HepG2 (cell line): ENCODE measurements at regions not wholly inside any gene's neighbourhood (a gene's known extent, or its start where the extent isn't known, plus 50 kb on each side); places are given as distances from the start of the nearest gene placed in this dataset.

Experiments
- ATAC-seq: fragments of 200-7000 bp; cut with Tn5 transposase; 3 replicates; pipeline ENCODE4 v1.9.1; 2020; ENCODE audit warnings: mild to moderate bottlenecking, moderate library complexity
- BruUV-seq: library from RNA; stranded (reverse); fragments of 400-500 nt; replicated peaks from 2 replicates; lab custom pipeline; 2021; lab: Mats Ljungman, UMichigan
- CTCF ChIA-PET: fragments of 300-600 bp; formaldehyde crosslinking; extraction: SDS; loops from one replicate; lab custom pipeline; 2021; ENCODE audit warnings: low total read pairs, inconsistent platforms, low intra/inter-chr PET ratio; lab: Yijun Ruan, JAX
- POLR2A ChIA-PET: fragments of 350-600 bp; sonication (Branson Sonifier 250); formaldehyde crosslinking; loops from one replicate; lab custom pipeline; 2020; ENCODE audit warnings: antibody characterized with exemption, inconsistent platforms; lab: Yijun Ruan, JAX
- DNase-seq: peaks from one replicate; pipeline ENCODE4 v3.0.0-alpha.2; 2015; ENCODE audit warnings: low spot score
- FAIRE-seq: peaks from 3 replicates; lab custom pipeline; 2011; peaks lifted over from hg19 to GRCh38; lab: Jason Lieb, UNC
- H2AFZ ChIP-seq: one replicate; pipeline ENCODE4 v1.6.1; 2011; ENCODE audit warnings: low read length, inconsistent platforms
- H3K27ac ChIP-seq: fragments of 300-600 bp; 3 replicates; pipeline ENCODE4 v1.8.0; 2011; ENCODE audit warnings: mixed run types, mild to moderate bottlenecking, mixed read lengths, low read length, inconsistent platforms; ENCODE audit not compliant: insufficient read depth; ENCODE audit errors: extremely low read length
- H3K27me3 ChIP-seq, 2 experiments: fragments of 200-600 bp in 1 of 2; 2 replicates in 1 of 2; 3 replicates in 1 of 2; pipeline versions ENCODE4 v1.6.0 to v1.8.0; 2011; ENCODE audit warnings: low read length in 2 of 2, mild to moderate bottlenecking in 2 of 2, moderate library complexity in 2 of 2, inconsistent platforms in 1 of 2; ENCODE audit not compliant: insufficient read depth in 2 of 2, control insufficient read depth in 1 of 2
- H3K36me3 ChIP-seq, 2 experiments: fragments of 200-600 bp in 1 of 2; replicated peaks in 1 of 2; 2 replicates in 1 of 2; 3 replicates in 1 of 2; pipeline versions ENCODE4 v1.5.1 to v1.8.0; 2011; ENCODE audit warnings: low read length in 2 of 2, inconsistent platforms in 1 of 2; ENCODE audit not compliant: insufficient read depth in 2 of 2, control insufficient read depth in 1 of 2
- H3K4me1 ChIP-seq: 2 replicates; pipeline ENCODE4 v1.5.1; 2012; ENCODE audit warnings: low read length, inconsistent platforms; ENCODE audit not compliant: insufficient read depth
- H3K4me2 ChIP-seq: 2 replicates; pipeline ENCODE4 v1.6.0; 2011; ENCODE audit warnings: low read depth, low read length, inconsistent platforms
- H3K4me3 ChIP-seq, 3 experiments: fragments of 200-600 bp in 1 of 3; sonication (generic), shearing (Covaris generic) in 1 of 3; replicated peaks in 1 of 3; 2 replicates each; pipeline ENCODE4 v1.5.1; 2011 to 2016; ENCODE audit warnings: low read length in 3 of 3, inconsistent platforms in 2 of 3, low read depth in 2 of 3, mild to moderate bottlenecking in 2 of 3, control low read depth in 1 of 3, mixed read lengths in 1 of 3; ENCODE audit not compliant: insufficient read depth in 1 of 3
- H3K79me2 ChIP-seq: one replicate; pipeline ENCODE4 v1.6.1; 2011; ENCODE audit warnings: low read length, inconsistent platforms; ENCODE audit not compliant: insufficient read depth
- H3K9ac ChIP-seq: 2 replicates; pipeline ENCODE4 v1.6.0; 2011; ENCODE audit warnings: mild to moderate bottlenecking, low read depth, low read length, inconsistent platforms; ENCODE audit not compliant: insufficient read depth
- H3K9me3 ChIP-seq: 2 replicates; pipeline ENCODE4 v1.5.1; 2012; ENCODE audit warnings: mild to moderate bottlenecking, low read length
- H4K20me1 ChIP-seq: 2 replicates; pipeline ENCODE4 v1.6.0; 2011; ENCODE audit warnings: inconsistent platforms, mild to moderate bottlenecking, low read length, moderate library complexity; ENCODE audit not compliant: insufficient read depth
- BORCS8-MEF2B ChIP-seq: sonication (generic); formaldehyde crosslinking; IDR thresholded peaks from 2 replicates; pipeline ENCODE4 v1.8.0; 2022; ENCODE audit warnings: mild to moderate bottlenecking, missing genetic modification reagents
- ETV5 ChIP-seq: IDR thresholded peaks from 2 replicates; pipeline ENCODE4 v1.6.1; 2018; ENCODE audit warnings: missing biosample characterization, missing genetic modification reagents, inconsistent platforms, borderline replicate concordance
- HES4 ChIP-seq: sonication (generic); formaldehyde crosslinking; IDR thresholded peaks from 2 replicates; pipeline ENCODE4 v1.9.0; 2021; ENCODE audit warnings: mild to moderate bottlenecking, missing genetic modification reagents, borderline replicate concordance
- MATR3 ChIP-seq: sonication (generic); formaldehyde crosslinking; IDR thresholded peaks from 2 replicates; pipeline ENCODE4 v1.4.0; 2020; ENCODE audit warnings: missing genetic modification reagents
- NCOA2 ChIP-seq: sonication (generic); formaldehyde crosslinking; IDR thresholded peaks from 2 replicates; pipeline ENCODE4 v1.8.0; 2022; ENCODE audit warnings: inconsistent platforms
- REPIN1 ChIP-seq: sonication (generic); formaldehyde crosslinking; IDR thresholded peaks from 2 replicates; pipeline ENCODE4 v1.8.0; 2022; ENCODE audit warnings: missing genetic modification reagents, low read depth, mild to moderate bottlenecking, borderline replicate concordance
- SP2 ChIP-seq: sonication (generic); formaldehyde crosslinking; IDR thresholded peaks from 2 replicates; pipeline ENCODE4 v1.5.1; 2020; ENCODE audit warnings: mild to moderate bottlenecking, missing genetic modification reagents
- SUZ12 ChIP-seq: fragments of 150-350 bp; IDR thresholded peaks from 2 replicates; pipeline ENCODE4 v1.6.1; 2014; ENCODE audit warnings: low read depth, low read length
- U2AF2 ChIP-seq: fragments of 200-400 bp; formaldehyde crosslinking; IDR thresholded peaks from 2 replicates; pipeline ENCODE4 v1.6.1; 2017; ENCODE audit warnings: low read depth, mild to moderate bottlenecking, low read length
- XRCC5 ChIP-seq: fragments of 200-400 bp; formaldehyde crosslinking; optimal IDR thresholded peaks from 2 replicates; pipeline ENCODE3; 2017; ENCODE audit warnings: mild to moderate bottlenecking, low read length
- ZNF20 ChIP-seq: sonication (generic); formaldehyde crosslinking; IDR thresholded peaks from 2 replicates; pipeline ENCODE4 v1.4.0; 2020; ENCODE audit warnings: mild to moderate bottlenecking, moderate library complexity, missing genetic modification reagents
- ZNF343 ChIP-seq: sonication (generic); formaldehyde crosslinking; IDR thresholded peaks from 2 replicates; pipeline ENCODE4 v1.4.0; 2020; ENCODE audit warnings: mild to moderate bottlenecking, missing genetic modification reagents
- ZNF44 ChIP-seq: sonication (generic); formaldehyde crosslinking; IDR thresholded peaks from 2 replicates; pipeline ENCODE4 v1.5.1; 2020; ENCODE audit warnings: mild to moderate bottlenecking, missing genetic modification reagents
- ZSCAN29 ChIP-seq: sonication (generic); formaldehyde crosslinking; conservative IDR thresholded peaks from 2 replicates; pipeline ENCODE4 v1.4.0; 2020; ENCODE audit warnings: mild to moderate bottlenecking, missing genetic modification reagents
- WGBS: methylation state at CpG from one replicate; pipeline ENCODE4 v1.1.6; 2017; ENCODE audit warnings: low lambda C conversion rate; 5-methylcytosine and 5-hydroxymethylcytosine counted together
- in situ Hi-C: cut with HindIII; loops from 2 replicates; pipeline ENCODE4 v1.10.0; 2017; ENCODE audit warnings: low pct_unique_long_range_greater_than_20kb; ENCODE audit not compliant: extremely low pct_ligation_motif_present
- intact Hi-C: fragments of 100-400 bp; cut with micrococcal nuclease; formaldehyde crosslinking; loops from one replicate; pipeline ENCODE4 v1.10.0; 2022; ENCODE audit not compliant: unreplicated experiment
- TF ChIP-seq, protein P1 (sequence below): sonication (generic); formaldehyde crosslinking; IDR thresholded peaks from 2 replicates; pipeline ENCODE4 v1.4.0; 2020; ENCODE audit warnings: mild to moderate bottlenecking, missing genetic modification reagents
- TF ChIP-seq, protein P2 (sequence below): sonication (generic); formaldehyde crosslinking; conservative IDR thresholded peaks from 2 replicates; pipeline ENCODE4 v1.8.0; 2022; ENCODE audit warnings: mild to moderate bottlenecking, moderate library complexity, missing genetic modification reagents
- TF ChIP-seq, protein P3 (sequence below): sonication (generic); formaldehyde crosslinking; IDR thresholded peaks from 2 replicates; pipeline ENCODE4 v1.5.0; 2020; ENCODE audit warnings: mild to moderate bottlenecking, missing genetic modification reagents
- TF ChIP-seq, protein P4 (sequence below): sonication (generic); formaldehyde crosslinking; IDR thresholded peaks from 2 replicates; pipeline ENCODE4 v1.5.0; 2020; ENCODE audit warnings: missing genetic modification reagents

DNA sequence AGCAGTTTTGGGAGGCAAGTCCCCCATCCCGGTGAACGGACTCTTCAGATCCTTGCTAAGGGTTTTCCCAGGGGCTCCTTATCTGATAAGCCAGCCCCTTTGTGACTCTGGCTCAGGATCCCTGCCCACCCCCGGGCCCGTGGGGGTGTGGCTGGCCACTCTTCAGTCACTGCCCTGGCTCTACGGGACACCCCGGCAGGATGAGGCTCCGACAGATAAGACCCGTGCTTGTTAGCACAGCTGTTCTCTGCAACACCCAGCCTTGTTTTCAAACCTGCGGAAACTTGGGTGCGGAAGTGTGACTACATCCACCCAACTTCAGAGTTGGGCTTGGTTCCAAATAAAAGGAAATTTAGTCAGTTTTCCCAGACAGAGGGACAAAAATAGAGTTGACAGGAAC is 66.7 kb upstream of the PODXL start (continued):
- TF ChIP-seq SP2 (CRISPR knock-in tag) (no peak), HES4 (no peak), MATR3 (CRISPR knock-in tag) (no peak), BORCS8-MEF2B (CRISPR knock-in tag) (no peak), XRCC5 (no peak), SUZ12 (no peak), ZNF20 (CRISPR knock-in tag) (no peak), ZNF44 (CRISPR knock-in tag) (no peak), NCOA2 (CRISPR knock-in tag) (no peak), ZSCAN29 (CRISPR knock-in tag) (no peak)
- TF ChIP-seq, protein P1, sequence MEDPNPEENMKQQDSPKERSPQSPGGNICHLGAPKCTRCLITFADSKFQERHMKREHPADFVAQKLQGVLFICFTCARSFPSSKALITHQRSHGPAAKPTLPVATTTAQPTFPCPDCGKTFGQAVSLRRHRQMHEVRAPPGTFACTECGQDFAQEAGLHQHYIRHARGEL (CRISPR knock-in tag) = no peak
- TF ChIP-seq, protein P2, sequence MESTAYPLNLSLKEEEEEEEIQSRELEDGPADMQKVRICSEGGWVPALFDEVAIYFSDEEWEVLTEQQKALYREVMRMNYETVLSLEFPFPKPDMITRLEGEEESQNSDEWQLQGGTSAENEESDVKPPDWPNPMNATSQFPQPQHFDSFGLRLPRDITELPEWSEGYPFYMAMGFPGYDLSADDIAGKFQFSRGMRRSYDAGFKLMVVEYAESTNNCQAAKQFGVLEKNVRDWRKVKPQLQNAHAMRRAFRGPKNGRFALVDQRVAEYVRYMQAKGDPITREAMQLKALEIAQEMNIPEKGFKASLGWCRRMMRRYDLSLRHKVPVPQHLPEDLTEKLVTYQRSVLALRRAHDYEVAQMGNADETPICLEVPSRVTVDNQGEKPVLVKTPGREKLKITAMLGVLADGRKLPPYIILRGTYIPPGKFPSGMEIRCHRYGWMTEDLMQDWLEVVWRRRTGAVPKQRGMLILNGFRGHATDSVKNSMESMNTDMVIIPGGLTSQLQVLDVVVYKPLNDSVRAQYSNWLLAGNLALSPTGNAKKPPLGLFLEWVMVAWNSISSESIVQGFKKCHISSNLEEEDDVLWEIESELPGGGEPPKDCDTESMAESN = no peak

DNA sequence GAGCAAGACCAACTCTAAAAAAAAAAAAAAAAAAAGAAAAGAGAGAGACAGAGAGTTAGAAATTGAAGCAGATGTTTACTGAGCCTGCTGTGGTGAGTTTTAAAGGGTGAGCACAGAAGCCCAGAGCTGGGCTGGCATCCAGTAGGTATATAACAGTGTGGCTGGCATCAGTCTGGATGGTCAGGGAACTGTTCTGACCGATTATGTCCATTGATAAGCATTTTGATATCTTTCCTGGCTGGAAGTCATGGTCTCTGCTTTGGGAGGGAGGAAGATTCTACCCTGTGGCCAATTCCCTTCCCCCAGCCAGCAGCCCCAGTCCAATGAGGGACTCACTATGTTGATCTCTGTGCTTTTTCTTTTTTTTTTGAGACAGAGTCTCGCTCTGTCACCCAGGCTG is 65.2 kb upstream of the PODXL start:
- FAIRE-seq = no peak
- H3K79me2 ChIP-seq = no peaks in the 10 kb centered on the region
- in situ Hi-C loops (no loop called here), intact Hi-C loops (no loop called here)
- no peak overlapping the region for H2AFZ ChIP-seq
- no peak overlapping the region for H3K27ac ChIP-seq
- no peak overlapping the region for H3K9ac ChIP-seq
- POLR2A ChIA-PET = no interaction called here
- no peaks in the 10 kb centered on the region for H3K9me3 ChIP-seq
- H4K20me1 ChIP-seq = no peaks in the 10 kb centered on the region
- no TSS peak for BruUV-seq
- H3K4me3 ChIP-seq = no peak overlapping the region
- WGBS = 0% methylated on average over 1 of the region's 2 CpGs
- CTCF ChIA-PET = no interaction called here
- H3K4me1 ChIP-seq = no peaks in the 10 kb centered on the region
- TF ChIP-seq, protein P3, sequence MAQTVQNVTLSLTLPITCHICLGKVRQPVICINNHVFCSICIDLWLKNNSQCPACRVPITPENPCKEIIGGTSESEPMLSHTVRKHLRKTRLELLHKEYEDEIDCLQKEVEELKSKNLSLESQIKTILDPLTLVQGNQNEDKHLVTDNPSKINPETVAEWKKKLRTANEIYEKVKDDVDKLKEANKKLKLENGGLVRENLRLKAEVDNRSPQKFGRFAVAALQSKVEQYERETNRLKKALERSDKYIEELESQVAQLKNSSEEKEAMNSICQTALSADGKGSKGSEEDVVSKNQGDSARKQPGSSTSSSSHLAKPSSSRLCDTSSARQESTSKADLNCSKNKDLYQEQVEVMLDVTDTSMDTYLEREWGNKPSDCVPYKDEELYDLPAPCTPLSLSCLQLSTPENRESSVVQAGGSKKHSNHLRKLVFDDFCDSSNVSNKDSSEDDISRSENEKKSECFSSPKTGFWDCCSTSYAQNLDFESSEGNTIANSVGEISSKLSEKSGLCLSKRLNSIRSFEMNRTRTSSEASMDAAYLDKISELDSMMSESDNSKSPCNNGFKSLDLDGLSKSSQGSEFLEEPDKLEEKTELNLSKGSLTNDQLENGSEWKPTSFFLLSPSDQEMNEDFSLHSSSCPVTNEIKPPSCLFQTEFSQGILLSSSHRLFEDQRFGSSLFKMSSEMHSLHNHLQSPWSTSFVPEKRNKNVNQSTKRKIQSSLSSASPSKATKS = no peak
- TF ChIP-seq ZNF343 (CRISPR knock-in tag) = no peak
- TF ChIP-seq U2AF2 = no peak
- no peak for TF ChIP-seq REPIN1 (CRISPR knock-in tag)
- TF ChIP-seq, protein P4, sequence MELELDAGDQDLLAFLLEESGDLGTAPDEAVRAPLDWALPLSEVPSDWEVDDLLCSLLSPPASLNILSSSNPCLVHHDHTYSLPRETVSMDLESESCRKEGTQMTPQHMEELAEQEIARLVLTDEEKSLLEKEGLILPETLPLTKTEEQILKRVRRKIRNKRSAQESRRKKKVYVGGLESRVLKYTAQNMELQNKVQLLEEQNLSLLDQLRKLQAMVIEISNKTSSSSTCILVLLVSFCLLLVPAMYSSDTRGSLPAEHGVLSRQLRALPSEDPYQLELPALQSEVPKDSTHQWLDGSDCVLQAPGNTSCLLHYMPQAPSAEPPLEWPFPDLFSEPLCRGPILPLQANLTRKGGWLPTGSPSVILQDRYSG = no peak
- TF ChIP-seq ETV5 (CRISPR knock-in tag) = no peak
- ATAC-seq = no peak
- no peak overlapping the region for H3K4me2 ChIP-seq
- no peaks in the 10 kb centered on the region; a peak in 2 of 5 replicates for H3K27me3 ChIP-seq
- DNase-seq = no peak
- no peaks in the 10 kb centered on the region for H3K36me3 ChIP-seq
